IPS-18a (cell line): ENCODE measurements at regions not wholly inside any gene's neighbourhood (a gene's known extent, or its start where the extent isn't known, plus 50 kb on each side); places are given as distances from the start of the nearest gene placed in this dataset.
"Not testable (repeated sequence)": the region's sequence is repeated elsewhere in the genome, so short reads cannot be mapped to it uniquely, and the experiment has no call there.

Source experiments
- H3K27ac ChIP-seq: one replicate; pipeline ENCODE4 v1.5.1; 2013; ENCODE audit warnings: low read length
- H3K27me3 ChIP-seq: one replicate; pipeline ENCODE4 v1.6.1; 2013; ENCODE audit warnings: mild to moderate bottlenecking, low read length; ENCODE audit not compliant: control insufficient read depth, insufficient read depth
- H3K36me3 ChIP-seq: one replicate; pipeline ENCODE4 v1.6.1; 2013; ENCODE audit warnings: low read depth, low read length; ENCODE audit not compliant: control insufficient read depth
- H3K4me1 ChIP-seq: one replicate; pipeline ENCODE4 v1.6.1; 2013; ENCODE audit warnings: low read depth, low read length; ENCODE audit not compliant: control insufficient read depth
- H3K4me3 ChIP-seq: one replicate; pipeline ENCODE4 v1.5.1; 2013; ENCODE audit warnings: low read length
- H3K9ac ChIP-seq: one replicate; pipeline ENCODE4 v1.6.1; 2013; ENCODE audit warnings: mild to moderate bottlenecking, low read length, moderate library complexity
- H3K9me3 ChIP-seq: one replicate; pipeline ENCODE4 v1.6.1; 2013; ENCODE audit warnings: low read depth, low read length; ENCODE audit not compliant: control insufficient read depth

DNA sequence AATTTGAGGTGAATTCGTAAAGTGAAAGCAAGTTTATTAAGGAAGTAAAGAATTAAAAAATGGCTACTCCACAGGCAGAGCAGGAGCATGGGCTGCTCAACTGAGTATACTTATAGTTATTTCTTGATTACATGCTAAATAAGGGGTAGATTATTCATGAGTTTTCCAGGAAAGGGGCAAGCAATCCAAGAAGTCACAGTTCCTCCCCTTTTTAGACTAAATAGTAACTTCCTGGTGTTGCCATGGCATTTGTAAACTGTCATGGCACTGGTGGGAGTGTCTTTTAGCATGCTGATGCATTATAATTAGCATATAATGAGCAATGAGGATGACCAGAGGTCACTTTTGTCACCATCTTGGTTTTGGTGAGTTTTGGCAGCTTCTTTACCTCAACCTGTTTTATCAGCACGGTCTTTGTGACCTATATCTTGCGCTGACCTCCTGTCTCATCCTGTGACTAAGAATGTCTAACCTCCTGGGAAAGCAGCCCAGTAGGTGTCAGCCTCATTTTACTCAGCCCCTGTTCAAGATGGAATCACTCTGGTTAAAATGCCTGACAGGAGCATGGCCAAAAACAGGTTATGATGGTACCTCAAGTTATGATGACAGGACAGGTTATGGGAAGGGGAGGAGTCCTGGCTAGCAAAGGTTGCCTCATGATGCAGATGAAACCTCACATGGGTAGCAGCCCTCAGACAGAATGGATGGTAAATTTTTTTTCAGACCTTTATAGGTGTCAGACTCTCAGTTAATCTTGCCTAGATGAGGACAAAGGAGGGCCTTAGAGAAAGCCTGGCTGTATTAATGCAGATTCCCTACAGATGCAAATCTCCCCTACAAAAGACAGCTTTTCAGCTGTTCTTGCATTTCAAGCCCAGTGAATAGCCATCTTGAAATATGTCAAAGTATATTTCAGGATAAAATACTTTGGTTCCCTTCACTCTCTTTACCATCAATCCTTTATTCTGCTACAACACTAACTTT lies 49.7 kb downstream of the SIPA1L2 start:
- H3K27ac ChIP-seq, result no peak overlapping the region
- no peak overlapping the region for H3K4me3 ChIP-seq
- no peaks in the 10 kb centered on the region for H3K27me3 ChIP-seq
- H3K9ac ChIP-seq, result no peak overlapping the region
- no peaks in the 10 kb centered on the region for H3K36me3 ChIP-seq
- H3K9me3 ChIP-seq, result no peaks in the 10 kb centered on the region
- H3K4me1 ChIP-seq, result peaks cover 23% of the 10 kb centered on the region

DNA sequence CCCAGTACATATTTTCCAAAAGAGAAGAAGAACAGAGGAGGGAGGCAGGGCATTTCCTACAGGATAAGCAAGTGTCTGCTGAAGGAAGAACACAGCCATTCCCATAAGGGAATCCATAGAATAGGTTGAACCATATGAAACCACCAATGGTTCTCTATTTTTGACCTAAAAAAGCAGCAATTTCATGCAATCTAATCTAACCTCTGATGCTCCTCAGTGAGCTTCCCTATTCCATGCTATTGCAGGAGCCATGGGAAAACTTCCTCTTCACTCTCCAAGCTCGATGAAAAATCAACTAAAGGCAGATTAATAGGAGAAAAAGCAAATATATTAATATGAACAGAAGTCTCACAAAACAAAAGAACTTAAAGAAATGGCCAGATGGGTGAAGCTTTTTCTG lies 50.5 kb downstream of the SIPA1L2 start:
- no peaks in the 10 kb centered on the region for H3K9me3 ChIP-seq
- no peak overlapping the region for H3K9ac ChIP-seq
- H3K4me1 ChIP-seq, result peaks cover 24% of the 10 kb centered on the region
- no peaks in the 10 kb centered on the region for H3K27me3 ChIP-seq
- H3K4me3 ChIP-seq, result no peak overlapping the region
- no peaks in the 10 kb centered on the region for H3K36me3 ChIP-seq
- H3K27ac ChIP-seq, result no peak overlapping the region

DNA sequence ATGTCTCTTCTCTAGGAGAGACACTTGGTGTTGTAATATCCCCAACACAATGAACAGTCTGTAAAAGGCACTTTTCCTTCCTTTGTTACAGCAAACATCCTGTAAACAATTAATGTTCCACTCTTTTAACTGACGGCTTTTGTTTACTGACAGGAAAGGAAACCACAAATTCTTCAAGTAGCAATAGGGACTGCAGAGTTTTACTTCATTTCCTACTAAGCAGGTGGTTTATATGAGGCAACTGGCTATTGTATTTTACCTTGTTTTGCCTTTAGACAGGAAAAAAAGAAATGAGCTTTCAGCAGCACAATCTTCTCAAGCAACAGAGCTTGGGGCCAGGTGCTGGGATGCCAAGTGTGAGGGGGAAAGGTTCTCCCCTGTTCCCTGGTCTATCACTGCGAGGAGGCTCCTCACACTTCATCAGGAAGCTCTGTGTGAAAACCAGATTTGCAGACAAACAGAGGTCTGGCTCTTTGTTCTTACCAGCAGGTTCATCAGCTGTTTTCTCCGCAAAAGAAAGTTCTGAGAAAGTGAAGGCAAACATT lies 51.2 kb downstream of the SIPA1L2 start:
- no peaks in the 10 kb centered on the region for H3K27me3 ChIP-seq
- H3K9ac ChIP-seq, result no peak overlapping the region
- H3K9me3 ChIP-seq, result no peaks in the 10 kb centered on the region
- H3K4me3 ChIP-seq, result no peak overlapping the region
- no peak overlapping the region for H3K27ac ChIP-seq
- peaks cover 28% of the 10 kb centered on the region for H3K4me1 ChIP-seq
- no peaks in the 10 kb centered on the region for H3K36me3 ChIP-seq

DNA sequence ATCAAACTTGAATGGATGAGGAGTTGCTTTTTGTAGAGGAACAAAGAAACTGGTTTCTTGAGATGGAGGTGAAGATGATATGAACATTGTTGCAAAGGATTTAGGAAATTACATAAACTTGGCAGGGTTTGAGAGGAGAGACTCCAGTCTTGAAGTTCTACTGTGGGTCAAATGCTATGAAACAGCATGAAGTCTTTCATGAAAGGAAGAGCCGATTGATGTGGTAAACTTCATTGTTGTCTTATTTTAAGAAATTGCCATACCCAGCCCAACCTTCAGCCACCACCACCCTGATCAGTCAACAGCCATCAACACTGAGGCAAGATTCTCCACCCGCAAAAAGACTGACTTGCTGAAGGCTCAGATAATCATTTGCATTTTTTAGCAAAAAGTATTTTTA lies 52.2 kb downstream of the SIPA1L2 start:
- Histone ChIP-seq H3K4me3 (no peak overlapping the region), H3K4me1 (peaks cover 30% of the 10 kb centered on the region), H3K27ac (no peak overlapping the region), H3K9ac (no peak overlapping the region), H3K9me3 (no peaks in the 10 kb centered on the region), H3K36me3 (no peaks in the 10 kb centered on the region), H3K27me3 (no peaks in the 10 kb centered on the region)

DNA sequence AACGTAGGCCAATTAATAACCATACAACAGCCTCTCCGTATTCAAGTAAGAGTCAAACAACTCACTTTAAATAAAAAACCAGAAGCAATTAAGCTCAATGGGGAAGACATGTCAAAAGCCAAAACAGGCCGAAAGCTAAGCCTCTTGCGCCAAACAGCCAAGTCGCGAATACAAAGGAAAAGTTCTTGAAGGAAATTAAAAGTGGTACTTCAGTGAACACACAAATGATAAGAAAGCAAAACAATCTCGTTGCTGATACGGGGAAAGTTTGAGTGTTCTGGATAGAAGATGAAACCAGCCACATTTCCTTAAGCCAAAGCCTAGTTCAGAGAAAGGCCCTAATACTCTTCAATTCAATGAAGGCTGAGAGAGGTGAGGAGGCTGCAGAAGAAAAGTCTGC lies 53.4 kb downstream of the SIPA1L2 start:
- H3K27me3 ChIP-seq, result no peaks in the 10 kb centered on the region
- no peak overlapping the region for H3K4me3 ChIP-seq
- no peaks in the 10 kb centered on the region for H3K9me3 ChIP-seq
- H3K36me3 ChIP-seq, result no peaks in the 10 kb centered on the region
- H3K27ac ChIP-seq, result no peak overlapping the region
- H3K4me1 ChIP-seq, result peaks cover 30% of the 10 kb centered on the region
- no peak overlapping the region for H3K9ac ChIP-seq

DNA sequence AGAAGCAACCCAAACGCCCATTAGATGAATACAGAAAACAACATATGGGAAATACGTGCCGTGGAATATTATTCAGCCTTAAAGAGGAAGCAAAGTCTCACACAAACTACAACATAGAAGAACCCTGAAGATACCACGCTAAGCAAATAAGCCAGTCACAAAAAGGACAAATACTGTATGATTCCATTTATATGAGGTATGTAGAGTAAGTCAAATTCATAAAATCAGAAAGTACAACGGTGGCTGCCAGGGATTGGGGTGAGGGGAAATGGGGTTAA lies 54.2 kb downstream of the SIPA1L2 start:
- H3K27me3 ChIP-seq, result no peaks in the 10 kb centered on the region
- peaks cover 30% of the 10 kb centered on the region for H3K4me1 ChIP-seq
- no peak overlapping the region for H3K4me3 ChIP-seq
- H3K36me3 ChIP-seq, result no peaks in the 10 kb centered on the region
- H3K27ac ChIP-seq, result no peak overlapping the region
- H3K9ac ChIP-seq, result no peak overlapping the region
- H3K9me3 ChIP-seq, result no peaks in the 10 kb centered on the region

DNA sequence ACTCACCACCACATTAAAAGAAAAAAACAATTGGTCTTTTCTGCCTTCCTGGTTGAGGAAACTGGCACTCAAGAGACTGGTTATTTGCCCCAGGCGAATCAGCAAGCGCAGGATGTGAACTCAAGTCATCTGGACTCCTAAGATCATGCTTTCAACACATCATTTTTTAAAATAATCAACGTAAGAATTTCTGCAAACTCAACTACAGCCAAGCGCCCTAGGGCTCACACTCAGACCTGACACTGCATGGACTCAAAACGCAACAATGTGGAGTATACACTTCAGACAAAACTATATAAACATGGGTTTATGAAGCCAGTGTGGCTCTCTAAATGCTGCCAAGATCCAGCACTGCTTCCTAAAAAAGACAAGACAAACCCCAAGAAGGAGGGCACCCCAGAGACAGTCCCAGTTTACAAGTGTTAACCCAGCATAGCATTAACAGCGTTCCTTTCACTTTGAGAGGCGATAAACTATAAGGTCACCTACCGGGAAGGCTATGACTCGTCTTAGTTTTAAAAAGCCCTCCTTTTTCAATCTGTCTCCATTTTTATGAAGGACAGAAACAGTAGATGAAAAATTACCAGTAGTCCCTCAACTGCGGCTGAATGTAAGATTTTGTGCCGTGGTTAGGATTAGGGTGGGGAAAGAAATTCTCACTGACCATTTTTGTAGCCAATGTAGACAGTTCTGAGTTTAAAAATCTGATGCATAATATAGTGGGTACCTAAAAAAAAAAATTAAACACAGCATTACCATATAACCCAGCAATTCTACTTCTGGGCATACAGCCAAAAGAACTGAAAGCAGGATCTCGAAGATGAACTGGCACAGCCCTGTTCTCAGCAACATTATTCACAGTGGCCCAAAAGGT lies 54.8 kb downstream of the SIPA1L2 start:
- Histone ChIP-seq H3K27me3 (no peaks in the 10 kb centered on the region), H3K9ac (no peak overlapping the region), H3K9me3 (no peaks in the 10 kb centered on the region), H3K4me1 (peaks cover 30% of the 10 kb centered on the region), H3K36me3 (no peaks in the 10 kb centered on the region), H3K27ac (no peak overlapping the region), H3K4me3 (no peak overlapping the region)

DNA sequence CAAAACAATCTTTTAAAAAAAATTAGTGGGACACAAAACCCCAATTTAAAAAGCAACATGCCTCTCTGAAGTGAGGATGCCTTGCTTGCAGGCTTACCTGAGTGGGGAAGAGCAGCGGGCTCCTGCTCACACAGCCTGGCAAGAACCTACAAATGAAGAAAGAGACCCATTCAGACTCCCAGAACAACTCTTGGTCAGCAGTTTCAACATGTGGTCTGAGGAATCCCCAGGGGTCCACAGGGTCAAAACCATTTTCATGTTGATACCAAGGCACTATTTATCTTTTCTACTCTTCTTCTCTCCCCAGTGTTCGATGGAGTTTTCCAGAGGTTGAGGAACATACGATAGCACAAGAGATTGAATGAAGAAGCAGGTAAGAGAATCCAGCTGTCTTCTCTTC lies 55.9 kb downstream of the SIPA1L2 start:
- Histone ChIP-seq H3K27ac (no peak overlapping the region), H3K9me3 (no peaks in the 10 kb centered on the region), H3K9ac (no peak overlapping the region), H3K4me3 (no peak overlapping the region), H3K27me3 (no peaks in the 10 kb centered on the region), H3K4me1 (peaks cover 27% of the 10 kb centered on the region), H3K36me3 (no peaks in the 10 kb centered on the region)

DNA sequence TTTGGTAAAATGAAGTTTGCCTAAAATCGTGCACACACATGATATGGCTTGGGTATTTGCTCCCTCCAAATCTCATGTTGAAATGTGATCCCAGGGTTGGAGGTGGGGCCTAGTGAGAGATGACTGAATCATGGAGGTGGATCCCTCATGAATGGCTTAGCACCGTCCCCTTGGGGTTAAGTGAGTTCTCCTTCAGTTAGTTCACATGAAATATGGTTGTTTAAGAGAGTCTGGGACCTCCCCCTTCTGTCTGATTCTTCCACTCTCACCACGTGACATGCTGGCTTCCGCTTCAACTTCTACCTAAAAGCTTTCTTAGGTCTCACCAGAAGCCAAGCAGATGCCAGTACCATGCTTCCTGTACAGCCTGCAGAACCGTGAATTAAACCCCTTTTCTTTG lies 58.4 kb downstream of the SIPA1L2 start:
- Histone ChIP-seq H3K9ac (no peak overlapping the region), H3K4me3 (no peak overlapping the region), H3K27me3 (no peaks in the 10 kb centered on the region), H3K36me3 (no peaks in the 10 kb centered on the region), H3K4me1 (peaks cover 9% of the 10 kb centered on the region), H3K9me3 (no peaks in the 10 kb centered on the region), H3K27ac (no peak overlapping the region)

DNA sequence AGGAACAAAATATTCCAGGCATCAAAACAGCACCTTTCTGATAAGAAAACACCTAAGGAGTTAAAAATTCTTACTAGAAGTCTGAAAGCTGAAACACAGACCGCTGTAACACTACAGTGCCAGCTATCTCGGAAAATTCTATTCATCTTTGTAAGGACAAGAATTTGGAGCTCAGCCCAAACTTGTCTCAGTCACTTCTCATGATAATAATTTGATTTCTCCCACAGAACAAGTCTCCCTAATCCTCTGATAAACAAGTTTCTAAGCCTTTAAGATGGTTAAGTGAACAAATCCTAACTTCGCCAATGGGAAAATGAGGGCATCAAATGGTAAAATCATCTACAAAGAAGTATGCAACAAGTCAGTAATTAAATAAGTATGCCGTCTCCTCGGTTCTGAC lies 59.9 kb downstream of the SIPA1L2 start:
- Histone ChIP-seq H3K4me1 (peaks cover 8% of the 10 kb centered on the region), H3K9ac (no peak overlapping the region), H3K27ac (no peak overlapping the region)

DNA sequence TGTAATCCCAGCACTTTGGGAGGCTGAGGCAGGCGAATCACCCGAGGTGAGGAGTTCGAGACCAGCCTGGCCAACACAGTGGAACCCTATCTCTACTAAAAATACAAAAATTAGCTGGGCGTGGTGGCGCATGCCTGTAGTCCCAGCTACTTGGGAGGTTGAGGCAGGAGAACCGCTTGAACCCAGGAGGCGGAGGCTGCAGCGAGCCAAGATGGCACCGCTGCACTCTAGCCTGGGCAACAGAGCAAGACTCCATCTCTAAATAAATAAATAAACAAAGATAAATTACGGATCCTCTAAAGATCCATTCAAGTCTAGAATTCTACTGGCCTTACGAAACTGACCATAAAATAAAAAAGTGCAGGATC lies 60.4 kb downstream of the SIPA1L2 start:
- not testable (repeated sequence) for H3K27ac ChIP-seq, H3K36me3 ChIP-seq

More for the DNA sequence above, 59.9 kb downstream of the SIPA1L2 start:
- no peaks in the 10 kb centered on the region for H3K9me3 ChIP-seq
- no peaks in the 10 kb centered on the region for H3K27me3 ChIP-seq
- H3K4me3 ChIP-seq, result no peak overlapping the region
- no peaks in the 10 kb centered on the region for H3K36me3 ChIP-seq

More for the DNA sequence above, 60.4 kb downstream of the SIPA1L2 start:
- H3K4me1 ChIP-seq, H3K27me3 ChIP-seq, H3K4me3 ChIP-seq, H3K9me3 ChIP-seq, H3K9ac ChIP-seq: not testable (repeated sequence)
